H1 (cell line): ENCODE measurements at regions not wholly inside any gene's neighbourhood (a gene's known extent, or its start where the extent isn't known, plus 50 kb on each side); places are given as distances from the start of the nearest gene placed in this dataset.

ENCODE experiments used
- CTCF ChIA-PET: fragments of 300-600 bp; sonication (Branson Sonifier 250); formaldehyde crosslinking; loops from one replicate; lab custom pipeline; 2021; ENCODE audit not compliant: partially characterized antibody; lab: Charles Lee
- POLR2A ChIA-PET: fragments of 300-600 bp; sonication (Branson Sonifier 250); formaldehyde crosslinking; loops from one replicate; lab custom pipeline; 2021; ENCODE audit warnings: inconsistent platforms; ENCODE audit not compliant: partially characterized antibody; lab: Charles Lee
- DNase-seq, 2 experiments: peaks; one replicate each; pipeline versions ENCODE4 v3.0.0 to v3.0.0-alpha.2; 2010 to 2022; ENCODE audit warnings: low spot score in 2 of 2, low read depth in 1 of 2, mixed read lengths in 1 of 2
- FAIRE-seq: peaks from 2 replicates; lab custom pipeline; 2011; peaks lifted over from hg19 to GRCh38; lab: Jason Lieb, UNC
- H2AFZ ChIP-seq: 2 replicates; pipeline ENCODE4 v1.8.1; 2012; ENCODE audit warnings: low read length, inconsistent platforms
- H2AK5ac ChIP-seq: 2 replicates; pipeline ENCODE4 v1.6.1; 2013; ENCODE audit warnings: low read depth, low read length
- H2BK120ac ChIP-seq: replicated peaks from 2 replicates; pipeline ENCODE3; 2013; ENCODE audit warnings: low read depth, low read length, inconsistent platforms
- H2BK12ac ChIP-seq: 2 replicates; pipeline ENCODE4 v1.6.1; 2013; ENCODE audit warnings: low read depth, low read length
- H2BK15ac ChIP-seq: 2 replicates; pipeline ENCODE4 v1.6.1; 2013; ENCODE audit warnings: low read length
- H2BK20ac ChIP-seq: 2 replicates; pipeline ENCODE4 v1.6.1; 2013; ENCODE audit warnings: low read length
- H2BK5ac ChIP-seq: 2 replicates; pipeline ENCODE4 v1.6.1; 2013; ENCODE audit warnings: low read depth, low read length
- H3K14ac ChIP-seq: 2 replicates; pipeline ENCODE4 v1.6.1; 2013; ENCODE audit warnings: inconsistent platforms; ENCODE audit not compliant: insufficient read length
- H3K18ac ChIP-seq: 2 replicates; pipeline ENCODE4 v1.6.1; 2013; ENCODE audit warnings: low read length; ENCODE audit errors: extremely low read depth
- H3K23ac ChIP-seq: 2 replicates; pipeline ENCODE4 v1.6.1; 2013; ENCODE audit warnings: inconsistent platforms; ENCODE audit not compliant: insufficient read length
- H3K23me2 ChIP-seq: 2 replicates; pipeline ENCODE4 v1.6.1; 2013; ENCODE audit warnings: low read depth, low read length
- H3K27ac ChIP-seq: 2 replicates; pipeline ENCODE4 v1.6.1; 2011; ENCODE audit warnings: low read depth, low read length, inconsistent platforms
- H3K27me3 ChIP-seq, 4 experiments: replicated peaks in 1 of 4; 1 replicate in 1 of 4; 2 replicates in 3 of 4; pipeline versions ENCODE4 v1.6.1 to v1.8.1; 2011 to 2013; ENCODE audit warnings: low read length in 3 of 4, mild to moderate bottlenecking in 3 of 4, inconsistent platforms in 2 of 4, mixed read lengths in 2 of 4, moderate library complexity in 1 of 4; ENCODE audit not compliant: control insufficient read depth in 3 of 4, insufficient read depth in 3 of 4; ENCODE audit errors: extremely low read depth in 1 of 4
- H3K36me3 ChIP-seq, 4 experiments: 2 replicates each; pipeline versions ENCODE4 v1.6.1 to v1.8.1; 2011 to 2013; ENCODE audit warnings: mild to moderate bottlenecking in 4 of 4, low read length in 3 of 4, moderate library complexity in 2 of 4, control low read depth in 1 of 4, inconsistent platforms in 1 of 4; ENCODE audit not compliant: insufficient read depth in 4 of 4, control insufficient read depth in 2 of 4
- H3K4ac ChIP-seq: replicated peaks from 2 replicates; pipeline ENCODE3; 2013; ENCODE audit warnings: low read length, low read depth, mixed read lengths, inconsistent platforms; ENCODE audit not compliant: insufficient read length
- H3K4me1 ChIP-seq, 4 experiments: replicated peaks in 1 of 4; 1 replicate in 1 of 4; 2 replicates in 3 of 4; pipeline versions ENCODE4 v1.6.1 to v1.8.1; 2011 to 2013; ENCODE audit warnings: low read length in 3 of 4, inconsistent platforms in 2 of 4, mixed read lengths in 1 of 4; ENCODE audit not compliant: insufficient read depth in 4 of 4, control insufficient read depth in 3 of 4
- H3K4me2 ChIP-seq, 2 experiments: 2 replicates each; pipeline versions ENCODE4 v1.6.1 to v1.8.1; 2011 to 2013; ENCODE audit warnings: low read depth in 2 of 2, low read length in 2 of 2, control low read depth in 1 of 2, inconsistent platforms in 1 of 2, mild to moderate bottlenecking in 1 of 2; ENCODE audit not compliant: insufficient read depth in 1 of 2
- H3K4me3 ChIP-seq, 4 experiments: fragments of 200-600, 300-600 bp in 1 of 4; sonication (generic), shearing (Covaris generic), sonication (Bioruptor Twin) in 1 of 4; 2 replicates each; pipeline versions ENCODE4 v1.5.1 to v1.8.1; 2011 to 2016; ENCODE audit warnings: low read length in 4 of 4, low read depth in 3 of 4, control low read depth in 2 of 4, inconsistent platforms in 2 of 4, mild to moderate bottlenecking in 2 of 4, mixed read lengths in 1 of 4, moderate library complexity in 1 of 4; ENCODE audit not compliant: insufficient read depth in 2 of 4; ENCODE audit errors: extremely low read depth in 1 of 4
- H3K56ac ChIP-seq: replicated peaks from 2 replicates; pipeline ENCODE3; 2013; ENCODE audit warnings: low read depth, mild to moderate bottlenecking, mixed read lengths, low read length, inconsistent platforms; ENCODE audit not compliant: insufficient read length
- H3K79me1 ChIP-seq: 2 replicates; pipeline ENCODE4 v1.6.1; 2013; ENCODE audit warnings: low read depth, low read length, control low read depth
- H3K79me2 ChIP-seq, 2 experiments: 2 replicates each; pipeline versions ENCODE4 v1.6.1 to v1.8.1; 2012 to 2013; ENCODE audit warnings: low read length in 2 of 2, mild to moderate bottlenecking in 2 of 2, inconsistent platforms in 1 of 2; ENCODE audit not compliant: insufficient read depth in 2 of 2, control insufficient read depth in 1 of 2
- H3K9ac ChIP-seq, 4 experiments: replicated peaks in 1 of 4; 1 replicate in 1 of 4; 2 replicates in 3 of 4; pipeline versions ENCODE4 v1.6.1 to v1.8.1; 2011 to 2013; ENCODE audit warnings: low read depth in 3 of 4, low read length in 3 of 4, control low read depth in 2 of 4, mild to moderate bottlenecking in 2 of 4, moderate library complexity in 2 of 4, inconsistent platforms in 1 of 4; ENCODE audit errors: extremely low read depth in 1 of 4
- H3K9me3 ChIP-seq, 2 experiments: 2 replicates each; pipeline versions ENCODE4 v1.6.1 to v1.8.1; 2012 to 2013; ENCODE audit warnings: mild to moderate bottlenecking in 2 of 2, moderate library complexity in 2 of 2, control low read depth in 1 of 2, inconsistent platforms in 1 of 2, low read depth in 1 of 2, low read length in 1 of 2, mixed read lengths in 1 of 2; ENCODE audit not compliant: insufficient read depth in 2 of 2
- H4K20me1 ChIP-seq, 2 experiments: replicated peaks in 1 of 2; 2 replicates each; pipeline versions ENCODE3 to v1.8.1; 2011 to 2013; ENCODE audit warnings: inconsistent platforms in 2 of 2, low read length in 2 of 2, mild to moderate bottlenecking in 1 of 2; ENCODE audit not compliant: insufficient read depth in 2 of 2, control insufficient read depth in 1 of 2
- H4K5ac ChIP-seq: 2 replicates; pipeline ENCODE4 v1.6.1; 2013; ENCODE audit warnings: low read length, low read depth, mixed read lengths, inconsistent platforms; ENCODE audit not compliant: insufficient read length
- H4K8ac ChIP-seq: 2 replicates; pipeline ENCODE4 v1.8.0; 2013; ENCODE audit warnings: mild to moderate bottlenecking, moderate library complexity, low read length, inconsistent platforms; ENCODE audit not compliant: insufficient read depth; ENCODE audit errors: extremely low read depth
- H4K91ac ChIP-seq: replicated peaks from 2 replicates; pipeline ENCODE3; 2013; ENCODE audit warnings: low read length, mixed read lengths, inconsistent platforms; ENCODE audit not compliant: insufficient read length
- BRCA1 ChIP-seq: IDR thresholded peaks from 2 replicates; pipeline ENCODE4 v1.6.1; 2012; ENCODE audit warnings: low read depth, low read length, improper control_type of control experiment
- CEBPB ChIP-seq: IDR thresholded peaks from 2 replicates; pipeline ENCODE4 v1.6.1; 2012; ENCODE audit warnings: low read depth, low read length
- CHD1 ChIP-seq: IDR thresholded peaks from 2 replicates; pipeline ENCODE4 v1.6.1; 2012; ENCODE audit warnings: low read depth, low read length, improper control_type of control experiment
- CREB1 ChIP-seq: IDR thresholded peaks from 2 replicates; pipeline ENCODE4 v1.6.1; 2012; ENCODE audit warnings: inconsistent platforms
- CTBP2 ChIP-seq: IDR thresholded peaks from 2 replicates; pipeline ENCODE4 v1.7.0; 2011; ENCODE audit warnings: borderline replicate concordance, mild to moderate bottlenecking, moderate library complexity, mixed read lengths, low read length; ENCODE audit not compliant: insufficient read depth, insufficient read length
- EGR1 ChIP-seq: IDR thresholded peaks from 2 replicates; pipeline ENCODE4 v1.6.1; 2011; ENCODE audit warnings: low read depth, low read length, borderline replicate concordance
- POLR2A ChIP-seq, 2 experiments: IDR thresholded peaks; 1 replicate in 1 of 2; 2 replicates in 1 of 2; pipeline ENCODE4 v1.6.1; 2011; ENCODE audit warnings: low read depth in 2 of 2, low read length in 2 of 2, mild to moderate bottlenecking in 2 of 2; ENCODE audit errors: control extremely low read depth in 1 of 2
- SAP30 ChIP-seq: fragments of 300-600 bp; sonication (generic); IDR thresholded peaks from 2 replicates; pipeline ENCODE4 v1.7.1; 2012; ENCODE audit warnings: low read length, moderate library complexity, mild to moderate bottlenecking, inconsistent platforms; ENCODE audit not compliant: insufficient read depth, insufficient replicate concordance
- SIN3A ChIP-seq, 2 experiments: IDR thresholded peaks in 1 of 2; conservative IDR thresholded peaks in 1 of 2; 2 replicates each; pipeline ENCODE4 v1.6.1; 2011 to 2012; ENCODE audit warnings: low read length in 2 of 2, improper control_type of control experiment in 1 of 2, low read depth in 1 of 2, mild to moderate bottlenecking in 1 of 2
- SP4 ChIP-seq: IDR thresholded peaks from 2 replicates; pipeline ENCODE4 v1.6.1; 2012; ENCODE audit warnings: low read length, inconsistent platforms
- TCF12 ChIP-seq: IDR thresholded peaks from 2 replicates; pipeline ENCODE4 v1.6.1; 2011; ENCODE audit warnings: low read depth, mild to moderate bottlenecking, low read length
- USF2 ChIP-seq: IDR thresholded peaks from 2 replicates; pipeline ENCODE4 v1.6.1; 2011; ENCODE audit warnings: low read length, improper control_type of control experiment
- WGBS, 2 experiments: shearing (Covaris generic) in 1 of 2; methylation state at CpG; one replicate each; pipeline versions ENCODE4 v1.1.6 to v1.1.7; 2013 to 2015; ENCODE audit warnings: low lambda C conversion rate in 2 of 2, mixed read lengths in 2 of 2, inconsistent platforms in 1 of 2, low coverage in 1 of 2, missing lambda C conversion rate in 1 of 2; ENCODE audit not compliant: insufficient replicate concordance in 2 of 2, insufficient coverage in 1 of 2, insufficient read length in 1 of 2; ENCODE audit errors: extremely low coverage in 1 of 2, missing lambda C conversion rate in 1 of 2; 5-methylcytosine and 5-hydroxymethylcytosine counted together

- no peak overlapping the region for H2BK12ac ChIP-seq
- H3K56ac ChIP-seq = no peak overlapping the region
- no peaks in the 10 kb centered on the region for H3K27me3 ChIP-seq
- POLR2A ChIA-PET = no interaction called here
- H2BK120ac ChIP-seq = no peak overlapping the region
- H3K36me3 ChIP-seq = no peaks in the 10 kb centered on the region
- H3K4me3 ChIP-seq = no peak overlapping the region
- H3K9me3 ChIP-seq = no peaks in the 10 kb centered on the region
- no peak overlapping the region for H3K18ac ChIP-seq
- H3K23ac ChIP-seq = no peak overlapping the region
- H3K27ac ChIP-seq = no peak overlapping the region
- H3K79me2 ChIP-seq = no peaks in the 10 kb centered on the region
- H3K14ac ChIP-seq = no peak overlapping the region
- no peak for FAIRE-seq
- no peak overlapping the region for H2BK20ac ChIP-seq
- H3K79me1 ChIP-seq = no peaks in the 10 kb centered on the region
- H4K5ac ChIP-seq = no peak overlapping the region
- no peak overlapping the region for H4K91ac ChIP-seq
- TF ChIP-seq BRCA1 = no peak
- TF ChIP-seq CEBPB = no peak
- no peak for TF ChIP-seq POLR2A (IDR thresholded peaks at IDR 0.05; ENCODE audit: control extremely low read depth in 1 of 2, low read depth in 2 of 2, low read length in 2 of 2)
- no peak for TF ChIP-seq EGR1
- no peak for TF ChIP-seq SP4
- no peak for TF ChIP-seq CREB1
- no peak for TF ChIP-seq USF2
- TF ChIP-seq CHD1 = no peak
- TF ChIP-seq TCF12 = no peak
- no peak for TF ChIP-seq CTBP2
- TF ChIP-seq SIN3A (conservative IDR thresholded peaks at IDR 0.05 in 1 of 2, IDR thresholded peaks at IDR 0.05 in 1 of 2; ENCODE audit: low read depth in 1 of 2, low read length in 2 of 2) = no peak
- no peak for TF ChIP-seq SAP30
- H2AFZ ChIP-seq = no peak overlapping the region
- H2BK15ac ChIP-seq = no peak overlapping the region
- no peaks in the 10 kb centered on the region for H3K23me2 ChIP-seq
- DNase-seq = no peak
- H3K4me1 ChIP-seq = no peaks in the 10 kb centered on the region; a peak in 1 of 7 replicates
- no peak overlapping the region for H2BK5ac ChIP-seq
- no peaks in the 10 kb centered on the region for H4K20me1 ChIP-seq
- no peak overlapping the region for H3K4ac ChIP-seq
- 91% methylated on average over 4 of the region's 4 CpGs; no CpG with 5 or more reads in 1 of the 2 experiments for WGBS, 2 experiments
- no peak overlapping the region for H2AK5ac ChIP-seq
- no peak overlapping the region for H4K8ac ChIP-seq
- H3K9ac ChIP-seq = no peak overlapping the region
- CTCF ChIA-PET = no interaction called here
- H3K4me2 ChIP-seq = no peak overlapping the region
These were observed 1272.4 kb downstream of the CDH8 start for GRCh38 chr16:60763869-60764268.
